Activated naive CD4-positive, alpha-beta T cell treated with anti-CD3 and anti-CD28 coated beads, Interleukin-2, amount 50 U/mL, for 16 hours (primary cell): ENCODE measurements at regions not wholly inside any gene's neighbourhood (a gene's known extent, or its start where the extent isn't known, plus 50 kb on each side); places are given as distances from the start of the nearest gene placed in this dataset.
A peak's percentile ranks its signal among the peaks of the same experiment; 100 is the strongest.

ENCODE experiments used
- DNase-seq: peaks from one replicate; pipeline ENCODE4 v3.0.0-alpha.2; 2020

- no peak for DNase-seq
Measured at GRCh38 chr4:138964716-138965426, 50.7 kb upstream of the NOCT start.

GRCh38 chr4:138963412-138963811 is 52.2 kb upstream of the NOCT start:
- DNase-seq, result no peak

DNA sequence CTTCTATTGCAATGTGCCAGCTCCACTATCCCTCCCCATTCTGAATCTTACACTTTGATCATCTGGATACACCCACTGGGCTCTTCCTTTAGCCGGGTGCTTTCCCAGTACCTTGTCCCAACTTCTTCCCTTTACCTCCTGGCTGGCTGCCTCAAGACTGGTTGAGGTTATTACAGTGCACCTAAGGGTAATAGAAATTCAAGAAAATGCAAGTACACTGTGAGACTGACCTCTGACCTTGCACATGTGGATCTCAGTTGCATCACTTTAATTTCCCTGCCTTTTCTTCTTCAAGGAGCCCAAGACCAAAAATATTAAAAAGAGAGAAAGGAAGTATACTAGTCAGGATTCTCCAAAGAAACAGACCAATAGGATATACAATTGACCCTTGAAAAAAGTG is 53.9 kb upstream of the NOCT start:
- no peak for DNase-seq

- DNase-seq, result no peak
Measured at GRCh38 chr4:138961129-138961528, 54.5 kb upstream of the NOCT start.

DNA sequence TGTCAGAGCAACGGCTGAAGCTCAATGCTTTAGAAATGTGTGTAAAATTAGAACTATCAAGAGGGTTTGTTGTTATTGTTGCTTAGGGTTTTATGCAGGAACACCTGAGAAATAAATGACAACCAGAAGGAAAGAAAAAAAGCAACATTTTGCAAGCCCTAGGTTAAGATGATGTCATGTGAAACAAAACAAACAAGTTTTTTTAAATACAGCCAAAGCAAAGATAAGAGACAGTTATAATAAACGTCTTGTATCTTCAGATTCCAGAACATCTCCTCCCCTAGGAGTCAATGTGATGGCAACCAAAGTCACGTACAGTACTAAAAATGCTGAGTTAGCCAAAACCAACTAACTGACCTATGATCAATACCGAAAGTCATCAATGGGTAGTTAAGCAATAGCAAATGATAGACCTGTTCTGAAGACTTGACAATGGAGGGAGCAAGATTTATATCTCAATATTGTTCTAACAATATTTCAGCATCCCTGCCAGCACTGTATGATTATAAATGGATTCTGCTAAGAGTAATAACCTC is 55.3 kb upstream of the NOCT start:
- DNase-seq, result no peak

DNA sequence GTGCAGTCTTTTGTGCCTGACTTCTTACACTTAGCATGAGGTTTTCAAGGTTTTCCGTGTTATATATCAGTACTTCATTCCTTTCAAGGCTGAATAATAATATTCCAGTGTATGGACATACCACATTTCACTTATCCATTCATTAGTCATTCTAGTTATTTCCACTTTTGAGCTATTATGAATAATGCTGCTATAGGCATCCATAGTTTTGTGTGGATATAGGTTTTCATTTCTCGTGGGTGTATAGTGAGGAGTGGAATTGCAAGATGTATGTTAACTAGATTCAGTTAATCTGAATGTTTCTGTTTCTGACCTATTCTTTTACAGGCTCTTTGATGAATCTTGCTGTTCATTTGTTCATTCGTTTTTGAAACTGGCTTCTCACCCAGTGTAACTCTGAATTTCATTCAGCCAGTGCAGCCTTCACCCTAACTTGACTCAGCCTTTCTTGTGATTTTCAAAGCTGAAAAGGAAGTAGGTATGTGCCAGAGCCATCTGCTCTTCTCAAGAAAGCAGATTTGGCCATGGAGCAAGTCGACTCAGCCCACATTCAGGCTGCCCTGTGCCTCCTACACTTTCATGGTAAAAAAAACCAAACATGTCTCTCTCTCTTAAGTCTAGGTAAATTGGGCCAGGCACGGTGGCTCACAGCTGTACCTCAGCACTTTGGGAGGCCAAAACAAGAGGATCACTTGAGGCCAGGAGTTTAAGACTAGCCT is 56.3 kb upstream of the NOCT start:
- DNase-seq, result no peak

DNA sequence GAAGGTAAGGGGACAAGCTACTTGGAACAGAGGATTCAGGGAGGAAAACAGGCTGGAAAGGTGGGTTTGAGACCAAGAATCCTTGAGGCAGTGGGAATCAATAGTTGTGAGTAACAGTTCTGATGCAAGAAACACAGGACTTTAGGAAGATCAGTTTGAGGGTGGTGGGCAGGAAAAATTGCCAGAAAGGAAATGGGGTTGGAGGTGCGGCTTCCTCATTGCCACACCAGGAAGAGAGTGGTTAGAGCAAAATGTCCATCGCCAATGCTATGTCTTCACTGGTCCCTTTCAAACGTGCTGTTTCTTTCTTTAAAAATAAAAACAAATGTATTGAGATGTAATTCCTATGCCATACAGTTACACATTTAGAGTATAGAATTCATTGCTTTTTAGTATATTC is 57.1 kb upstream of the NOCT start:
- no peak for DNase-seq

DNA sequence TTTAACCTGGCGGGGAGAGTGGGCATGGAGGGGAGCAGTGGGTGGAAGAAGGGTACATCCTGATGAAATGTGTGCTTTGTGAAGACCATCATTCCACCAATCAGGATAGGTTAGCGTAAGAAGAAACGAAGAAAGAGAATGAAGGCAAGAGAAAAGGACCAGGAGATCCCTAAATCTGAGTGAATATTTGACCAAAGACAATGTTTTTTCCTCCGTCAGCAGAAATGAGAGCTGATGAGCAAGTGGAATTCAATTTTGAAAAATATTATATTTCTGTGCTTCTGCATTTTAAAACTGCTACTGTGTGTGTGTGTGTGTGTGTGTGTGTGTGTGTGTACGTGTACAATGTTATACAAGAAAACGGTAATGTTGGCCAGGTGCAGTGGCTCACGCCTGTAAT is 58.3 kb upstream of the NOCT start:
- DNase-seq, result no peak

- DNase-seq, result no peak
Measured at GRCh38 chr4:138954428-138954827, 61.2 kb upstream of the NOCT start.

DNA sequence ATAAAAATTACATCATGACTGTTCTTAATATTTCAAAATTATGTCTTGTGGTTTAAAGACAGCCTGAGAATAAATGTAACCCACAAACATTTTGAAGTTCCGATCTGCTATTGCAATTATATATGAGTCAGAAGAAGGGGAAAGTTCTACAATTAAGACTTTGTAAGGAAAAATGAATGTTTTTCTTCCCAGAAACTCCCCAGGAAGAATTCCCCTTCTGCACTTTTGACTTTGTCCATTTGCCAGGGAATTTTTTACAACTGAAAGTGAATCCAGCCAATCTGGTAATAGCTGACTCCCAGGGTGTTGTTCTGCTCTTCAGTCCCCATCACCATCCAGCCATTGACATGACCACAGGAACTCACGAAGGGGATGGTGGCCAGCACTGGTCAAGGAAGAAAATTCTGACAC is 61.6 kb upstream of the NOCT start:
- DNase-seq, result no peak

- peak; percentile 37 for DNase-seq
Measured at GRCh38 chr4:138952411-138952810, 63.2 kb upstream of the NOCT start.

GRCh38 chr4:138951764-138952163 is 63.8 kb upstream of the NOCT start:
- no peak for DNase-seq

DNA sequence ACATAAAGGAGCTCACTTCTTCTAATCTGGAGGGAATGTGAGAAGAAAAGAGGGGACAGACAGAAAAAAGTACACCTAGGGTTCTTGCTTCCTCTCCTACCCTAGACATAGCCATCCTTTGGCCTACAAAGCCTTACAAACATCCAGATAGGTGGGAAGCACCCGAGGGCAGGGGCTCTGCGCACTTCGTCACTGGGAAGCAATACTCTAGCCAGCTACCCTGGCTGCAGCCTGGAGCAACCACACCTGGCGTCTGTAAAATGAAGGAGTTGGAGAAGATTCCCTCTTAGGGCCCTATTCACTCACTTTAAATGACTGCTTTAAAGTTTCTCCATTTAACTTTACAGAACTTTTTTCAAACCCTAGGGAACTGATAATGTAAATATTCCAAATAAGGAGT is 65.7 kb upstream of the NOCT start:
- DNase-seq, result no peak

DNA sequence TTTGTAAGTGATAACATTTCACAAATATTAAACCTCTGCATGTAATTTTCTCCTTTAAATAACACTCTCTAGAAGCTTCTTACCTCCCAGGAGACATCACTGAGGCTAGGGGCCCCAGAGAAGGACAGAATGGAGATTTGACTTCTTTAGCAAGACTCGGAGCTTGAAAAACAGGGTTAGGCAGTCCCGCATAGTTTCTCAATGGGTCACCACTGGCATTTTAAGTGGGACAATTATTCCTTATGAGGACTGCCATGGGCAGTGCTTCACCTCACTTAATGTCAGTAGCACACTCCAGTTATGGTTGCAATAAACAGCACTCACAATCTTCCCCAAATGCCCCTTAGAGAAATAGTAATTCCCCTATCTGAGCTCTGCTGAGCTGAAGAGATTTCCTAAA is 66.7 kb upstream of the NOCT start:
- no peak for DNase-seq

DNA sequence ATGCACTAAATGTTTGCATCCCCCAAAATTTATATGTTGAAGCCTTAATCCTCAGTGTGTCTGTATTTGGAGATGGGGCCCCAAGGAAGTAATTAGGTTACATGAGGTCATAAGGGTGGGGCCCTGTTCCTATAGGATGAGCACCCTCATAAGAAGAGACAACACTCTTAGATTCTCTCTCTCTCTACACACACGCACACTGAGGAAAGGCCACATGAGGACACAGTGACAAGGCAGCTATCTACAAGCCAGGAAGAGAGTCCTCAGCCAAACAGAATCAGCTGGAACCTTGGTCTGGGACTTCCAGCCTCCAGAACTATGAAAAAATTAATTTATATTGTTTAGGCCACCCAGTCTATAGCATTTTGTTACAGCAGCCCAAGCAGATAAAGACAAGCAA is 69.3 kb upstream of the NOCT start:
- no peak for DNase-seq

- no peak for DNase-seq
Measured at GRCh38 chr4:138945840-138946239, 69.7 kb upstream of the NOCT start.

GRCh38 chr4:138945401-138945800 is 70.2 kb upstream of the NOCT start:
- DNase-seq, result no peak

GRCh38 chr4:138943893-138944292 is 71.7 kb upstream of the NOCT start:
- DNase-seq, result no peak

DNA sequence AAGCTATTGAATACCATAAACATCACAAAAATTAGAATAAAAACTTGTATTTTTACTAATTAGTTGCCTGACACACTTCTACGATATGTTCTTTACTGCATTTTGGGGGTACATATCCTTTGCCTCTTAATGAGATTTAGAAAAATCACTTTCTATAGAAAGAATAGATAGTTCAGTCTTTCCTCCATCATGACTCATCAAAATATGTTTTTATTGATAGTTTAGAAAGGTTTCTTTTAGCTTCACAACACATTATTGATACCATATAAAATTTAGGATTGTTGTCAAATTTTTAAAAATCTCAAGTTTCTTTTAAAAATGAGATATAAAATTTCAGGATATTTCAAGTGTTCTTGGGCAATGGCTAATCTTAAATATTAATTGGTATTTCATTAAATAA is 74.5 kb upstream of the NOCT start:
- DNase-seq, result no peak

DNA sequence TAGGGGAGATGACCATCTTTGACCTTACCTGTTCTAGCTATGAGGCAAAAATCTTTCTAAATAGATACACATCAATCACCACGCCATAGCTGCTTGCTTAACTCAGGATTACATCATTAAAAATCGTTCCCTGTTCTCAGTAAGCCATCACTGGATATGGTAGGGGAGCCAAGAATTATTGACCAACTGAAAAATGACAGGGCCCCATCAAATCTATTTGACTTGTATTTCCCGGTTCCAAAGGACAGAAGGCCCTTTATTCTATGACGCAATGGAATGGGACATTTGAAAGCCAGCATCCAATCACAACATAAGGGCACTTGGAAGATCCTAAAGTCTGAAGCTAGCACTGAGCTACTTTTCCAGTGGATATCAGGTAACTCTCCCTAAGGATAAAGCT is 75.6 kb upstream of the NOCT start:
- no peak for DNase-seq

- no peak for DNase-seq
Measured at GRCh38 chr4:138938366-138938690, 77.3 kb upstream of the NOCT start.

DNA sequence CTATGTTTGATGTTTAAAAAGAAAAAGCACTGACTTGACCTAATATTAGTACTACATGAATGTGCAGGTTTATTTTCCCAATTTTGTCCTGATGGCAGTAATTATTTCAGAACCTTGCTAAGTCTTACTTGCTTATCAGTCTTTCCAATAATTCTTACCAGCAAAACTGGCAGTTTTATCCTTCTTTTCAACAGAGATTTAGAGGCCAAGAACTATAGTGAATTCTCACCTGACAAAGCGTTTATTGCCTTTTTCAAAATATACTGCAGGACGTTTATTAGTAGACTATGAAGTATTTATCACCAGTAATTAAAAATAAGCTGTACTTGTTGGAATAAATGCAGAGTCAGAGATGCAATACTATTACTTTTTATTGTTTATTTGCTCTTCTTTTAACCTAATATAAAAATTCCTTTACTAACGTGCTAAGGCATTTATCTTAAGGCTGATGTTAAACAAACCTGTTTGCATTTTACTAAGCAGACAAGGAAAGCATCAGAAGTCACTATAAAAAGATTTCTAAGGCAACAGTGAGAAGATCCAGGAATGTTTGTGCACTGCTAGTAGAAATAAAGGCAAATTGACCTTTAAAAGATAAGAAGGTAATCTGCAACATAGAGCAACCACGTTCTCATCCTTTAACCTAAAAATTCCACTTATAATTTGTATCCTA is 80.3 kb upstream of the NOCT start:
- no peak for DNase-seq

GRCh38 chr4:138927072-138927471 is 88.5 kb upstream of the NOCT start:
- DNase-seq, result no peak

DNA sequence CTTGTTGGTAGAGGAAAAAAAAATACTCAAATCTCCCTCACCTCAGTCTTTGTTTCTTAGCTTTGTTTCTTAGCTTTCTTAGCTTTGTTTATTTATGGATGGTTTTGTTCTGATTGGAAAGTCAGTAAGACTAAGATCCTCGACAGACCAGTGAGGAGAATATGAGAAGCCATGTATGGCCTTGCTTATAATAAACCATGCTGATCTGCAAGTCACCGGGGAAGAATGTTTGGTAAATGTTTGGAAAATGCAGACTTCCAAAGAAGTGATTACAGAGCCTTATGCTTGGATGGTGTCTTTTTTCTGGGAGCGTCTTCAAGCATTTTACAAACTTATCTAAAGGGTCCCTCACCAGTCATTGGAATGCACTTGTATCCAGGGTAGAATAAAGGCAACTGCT is 90.1 kb upstream of the NOCT start:
- DNase-seq, result no peak
